ENCODE measurements at regions not wholly inside any gene's neighbourhood (a gene's known extent, or its start where the extent isn't known, plus 50 kb on each side); places are given as distances from the start of the nearest gene placed in this dataset.

DNA sequence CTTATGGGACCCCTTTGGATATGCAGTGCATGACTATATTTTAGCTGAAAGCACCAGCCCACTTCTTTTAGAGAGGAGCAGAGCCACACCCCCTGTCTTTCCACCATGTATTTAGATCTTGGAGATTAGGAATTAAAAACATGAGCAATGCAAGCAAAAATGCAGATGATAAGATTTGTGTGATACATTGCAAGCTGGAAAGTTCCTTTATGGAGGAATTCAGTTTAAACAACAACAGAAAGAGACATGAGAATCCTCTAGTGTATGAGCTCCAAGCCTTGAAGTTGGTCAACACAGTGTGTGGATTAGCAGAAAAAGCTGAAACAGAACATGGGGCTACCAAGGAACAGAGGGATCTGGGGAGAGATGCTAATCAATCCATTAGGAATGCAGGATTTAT, 529.8 kb upstream of the NBEA start:
- intact Hi-C loops (cut with DNase I) = no loop called here
- no peak for ATAC-seq

DNA sequence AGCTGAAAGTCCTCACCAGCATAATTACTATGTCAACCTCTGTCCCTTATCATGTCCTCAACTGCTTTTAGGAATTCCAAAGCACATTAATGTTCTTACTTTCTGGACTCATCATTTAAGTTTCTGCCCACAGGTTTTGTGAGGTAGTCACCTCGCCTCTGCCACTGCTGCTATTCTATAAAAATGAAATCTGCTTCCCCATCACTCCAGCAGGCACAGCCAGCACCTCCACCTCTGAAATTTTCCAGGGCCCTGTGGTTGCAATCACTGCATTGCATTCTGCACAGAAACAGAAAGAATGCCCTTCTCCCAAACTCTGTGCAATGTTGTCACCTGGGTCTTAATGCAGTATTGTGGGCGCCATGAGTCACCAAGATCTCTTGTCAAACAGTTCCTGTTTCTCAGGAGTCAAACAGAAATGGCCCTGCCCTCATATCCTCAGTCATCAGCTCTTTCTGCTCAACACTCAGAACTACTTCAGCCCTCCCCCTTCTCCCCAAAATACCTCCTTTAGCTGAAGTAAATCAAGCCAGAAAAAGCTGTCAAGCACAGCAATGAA, 529.2 kb upstream of the NBEA start:
- H3K27ac ChIP-seq = no peak overlapping the region
- no peaks in the 10 kb centered on the region for H3K9me3 ChIP-seq
- H3K36me3 ChIP-seq = no peaks in the 10 kb centered on the region
- TF ChIP-seq, protein P1, sequence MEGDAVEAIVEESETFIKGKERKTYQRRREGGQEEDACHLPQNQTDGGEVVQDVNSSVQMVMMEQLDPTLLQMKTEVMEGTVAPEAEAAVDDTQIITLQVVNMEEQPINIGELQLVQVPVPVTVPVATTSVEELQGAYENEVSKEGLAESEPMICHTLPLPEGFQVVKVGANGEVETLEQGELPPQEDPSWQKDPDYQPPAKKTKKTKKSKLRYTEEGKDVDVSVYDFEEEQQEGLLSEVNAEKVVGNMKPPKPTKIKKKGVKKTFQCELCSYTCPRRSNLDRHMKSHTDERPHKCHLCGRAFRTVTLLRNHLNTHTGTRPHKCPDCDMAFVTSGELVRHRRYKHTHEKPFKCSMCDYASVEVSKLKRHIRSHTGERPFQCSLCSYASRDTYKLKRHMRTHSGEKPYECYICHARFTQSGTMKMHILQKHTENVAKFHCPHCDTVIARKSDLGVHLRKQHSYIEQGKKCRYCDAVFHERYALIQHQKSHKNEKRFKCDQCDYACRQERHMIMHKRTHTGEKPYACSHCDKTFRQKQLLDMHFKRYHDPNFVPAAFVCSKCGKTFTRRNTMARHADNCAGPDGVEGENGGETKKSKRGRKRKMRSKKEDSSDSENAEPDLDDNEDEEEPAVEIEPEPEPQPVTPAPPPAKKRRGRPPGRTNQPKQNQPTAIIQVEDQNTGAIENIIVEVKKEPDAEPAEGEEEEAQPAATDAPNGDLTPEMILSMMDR (IDR thresholded peaks at IDR 0.05) = no peak
- TF ChIP-seq POLR2A (IDR thresholded peaks at IDR 0.05) = no peak
- 76 to 81% (median 77%) methylated on average over 2 of the region's 2 CpGs for WGBS, 4 donors
- no peaks in the 10 kb centered on the region for H3K27me3 ChIP-seq
- H3K4me3 ChIP-seq = no peak overlapping the region
- ATAC-seq (no peak), DNase-seq (no peak)
- peaks cover 0 to 25% (median 6%) of the 10 kb centered on the region in 12 donors for H3K4me1 ChIP-seq
- intact Hi-C loops (cut with DNase I) = no loop called here

More for the DNA sequence above, 529.8 kb upstream of the NBEA start:
- peaks cover 0 to 24% (median 3%) of the 10 kb centered on the region in 12 donors for H3K4me1 ChIP-seq
- no peak overlapping the region for H3K4me3 ChIP-seq
- H3K27me3 ChIP-seq = no peaks in the 10 kb centered on the region
- H3K9me3 ChIP-seq = no peaks in the 10 kb centered on the region
- no peaks in the 10 kb centered on the region for H3K36me3 ChIP-seq
- DNase-seq = no peak
- H3K27ac ChIP-seq = no peak overlapping the region
- TF ChIP-seq, protein P1 (IDR thresholded peaks at IDR 0.05) = no peak
- no peak for TF ChIP-seq POLR2A (IDR thresholded peaks at IDR 0.05)

DNA sequence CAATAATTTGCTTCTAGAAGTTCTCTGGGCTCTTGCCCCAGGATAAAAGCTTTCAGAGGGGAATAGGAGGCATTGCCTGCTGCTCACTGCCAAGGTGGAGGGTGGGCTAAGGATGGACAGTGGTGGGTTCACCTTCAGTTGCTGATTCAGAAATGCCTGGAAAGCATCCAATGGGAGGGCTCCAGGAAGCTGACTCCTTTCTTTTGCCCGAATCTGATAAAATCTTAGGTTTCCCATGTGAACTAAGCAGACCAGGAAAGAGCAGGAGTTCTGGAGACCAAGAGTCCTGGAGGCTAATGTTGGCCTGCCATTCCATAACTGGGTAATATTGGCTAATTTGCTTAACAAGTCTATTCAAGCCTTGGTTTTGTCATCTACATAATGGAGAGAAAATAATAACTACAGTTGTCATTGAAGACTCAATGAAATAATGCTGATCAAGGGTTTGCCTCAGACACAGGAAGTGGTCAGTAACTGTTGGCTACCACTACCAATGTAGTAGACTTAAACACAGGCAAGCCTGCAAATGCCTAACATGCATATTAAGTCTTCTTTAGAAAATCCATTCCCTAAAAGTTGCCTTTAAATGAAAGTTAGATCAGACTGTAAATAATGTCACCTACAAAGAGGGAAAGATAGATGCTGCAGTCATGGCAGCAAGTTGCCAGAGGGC, 528.4 kb upstream of the NBEA start:
- 55 to 77% (median 59%) methylated on average over 1 of the region's 1 CpG for WGBS, 4 donors
- no peaks in the 10 kb centered on the region for H3K9me3 ChIP-seq
- no peak overlapping the region for H3K4me3 ChIP-seq
- H3K27me3 ChIP-seq = no peaks in the 10 kb centered on the region
- intact Hi-C loops (cut with DNase I) = no loop called here
- ATAC-seq = no peak
- no peaks in the 10 kb centered on the region for H3K36me3 ChIP-seq
- TF ChIP-seq POLR2A (IDR thresholded peaks at IDR 0.05) = no peak
- TF ChIP-seq, protein P1 (IDR thresholded peaks at IDR 0.05) = no peak
- no peak overlapping the region for H3K27ac ChIP-seq
- no peak for DNase-seq
- peaks cover 0 to 25% (median 6%) of the 10 kb centered on the region in 12 donors for H3K4me1 ChIP-seq

DNA sequence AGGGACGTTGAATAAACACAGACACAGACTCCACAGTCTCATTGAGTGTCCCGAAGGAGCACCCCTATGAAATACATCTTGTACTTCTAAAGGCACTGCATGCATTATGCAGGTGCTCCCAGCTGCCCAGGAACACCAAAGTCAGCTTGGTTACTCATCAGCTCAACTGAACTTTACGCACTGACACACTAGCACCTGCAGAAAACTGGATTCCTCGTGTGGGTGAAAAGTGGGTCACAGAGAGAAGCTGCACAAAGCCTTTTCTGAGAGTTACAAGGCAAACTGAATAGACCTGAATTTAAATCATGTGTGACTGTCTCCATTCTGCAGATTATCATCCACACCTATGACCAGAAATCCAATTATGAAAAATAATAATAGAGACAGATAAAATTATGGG, 527.5 kb upstream of the NBEA start:
- no peaks in the 10 kb centered on the region for H3K27me3 ChIP-seq
- WGBS, 4 donors = 85 to 95% (median 89%) methylated on average over 4 of the region's 4 CpGs
- ATAC-seq = no peak
- H3K27ac ChIP-seq = no peak overlapping the region
- no peak overlapping the region for H3K4me3 ChIP-seq
- intact Hi-C loops (cut with DNase I) = no loop called here
- H3K9me3 ChIP-seq = no peaks in the 10 kb centered on the region
- peaks cover 0 to 22% (median 6%) of the 10 kb centered on the region in 12 donors for H3K4me1 ChIP-seq
- no peak for TF ChIP-seq POLR2A (IDR thresholded peaks at IDR 0.05)
- TF ChIP-seq, protein P1 (IDR thresholded peaks at IDR 0.05) = no peak
- DNase-seq = no peak
- H3K36me3 ChIP-seq = no peaks in the 10 kb centered on the region

Data from heart left ventricle (tissue), 16 donors.